H1 (cell line): ENCODE measurements at regions not wholly inside any gene's neighbourhood (a gene's known extent, or its start where the extent isn't known, plus 50 kb on each side); places are given as distances from the start of the nearest gene placed in this dataset.

Source experiments
- CTCF ChIA-PET: fragments of 300-600 bp; sonication (Branson Sonifier 250); formaldehyde crosslinking; loops from one replicate; lab custom pipeline; 2021; ENCODE audit not compliant: partially characterized antibody; lab: Charles Lee
- POLR2A ChIA-PET: fragments of 300-600 bp; sonication (Branson Sonifier 250); formaldehyde crosslinking; loops from one replicate; lab custom pipeline; 2021; ENCODE audit warnings: inconsistent platforms; ENCODE audit not compliant: partially characterized antibody; lab: Charles Lee
- DNase-seq, 2 experiments: peaks; one replicate each; pipeline versions ENCODE4 v3.0.0 to v3.0.0-alpha.2; 2010 to 2022; ENCODE audit warnings: low spot score in 2 of 2, low read depth in 1 of 2, mixed read lengths in 1 of 2
- FAIRE-seq: peaks from 2 replicates; lab custom pipeline; 2011; peaks lifted over from hg19 to GRCh38; lab: Jason Lieb, UNC
- H2AFZ ChIP-seq: 2 replicates; pipeline ENCODE4 v1.8.1; 2012; ENCODE audit warnings: low read length, inconsistent platforms
- H2AK5ac ChIP-seq: 2 replicates; pipeline ENCODE4 v1.6.1; 2013; ENCODE audit warnings: low read depth, low read length
- H2BK120ac ChIP-seq: replicated peaks from 2 replicates; pipeline ENCODE3; 2013; ENCODE audit warnings: low read depth, low read length, inconsistent platforms
- H2BK12ac ChIP-seq: 2 replicates; pipeline ENCODE4 v1.6.1; 2013; ENCODE audit warnings: low read depth, low read length
- H2BK15ac ChIP-seq: 2 replicates; pipeline ENCODE4 v1.6.1; 2013; ENCODE audit warnings: low read length
- H2BK20ac ChIP-seq: 2 replicates; pipeline ENCODE4 v1.6.1; 2013; ENCODE audit warnings: low read length
- H2BK5ac ChIP-seq: 2 replicates; pipeline ENCODE4 v1.6.1; 2013; ENCODE audit warnings: low read depth, low read length
- H3K14ac ChIP-seq: 2 replicates; pipeline ENCODE4 v1.6.1; 2013; ENCODE audit warnings: inconsistent platforms; ENCODE audit not compliant: insufficient read length
- H3K18ac ChIP-seq: 2 replicates; pipeline ENCODE4 v1.6.1; 2013; ENCODE audit warnings: low read length; ENCODE audit errors: extremely low read depth
- H3K23ac ChIP-seq: 2 replicates; pipeline ENCODE4 v1.6.1; 2013; ENCODE audit warnings: inconsistent platforms; ENCODE audit not compliant: insufficient read length
- H3K23me2 ChIP-seq: 2 replicates; pipeline ENCODE4 v1.6.1; 2013; ENCODE audit warnings: low read depth, low read length
- H3K27ac ChIP-seq: 2 replicates; pipeline ENCODE4 v1.6.1; 2011; ENCODE audit warnings: low read depth, low read length, inconsistent platforms
- H3K27me3 ChIP-seq, 4 experiments: replicated peaks in 1 of 4; 1 replicate in 1 of 4; 2 replicates in 3 of 4; pipeline versions ENCODE4 v1.6.1 to v1.8.1; 2011 to 2013; ENCODE audit warnings: low read length in 3 of 4, mild to moderate bottlenecking in 3 of 4, inconsistent platforms in 2 of 4, mixed read lengths in 2 of 4, moderate library complexity in 1 of 4; ENCODE audit not compliant: control insufficient read depth in 3 of 4, insufficient read depth in 3 of 4; ENCODE audit errors: extremely low read depth in 1 of 4
- H3K36me3 ChIP-seq, 4 experiments: 2 replicates each; pipeline versions ENCODE4 v1.6.1 to v1.8.1; 2011 to 2013; ENCODE audit warnings: mild to moderate bottlenecking in 4 of 4, low read length in 3 of 4, moderate library complexity in 2 of 4, control low read depth in 1 of 4, inconsistent platforms in 1 of 4; ENCODE audit not compliant: insufficient read depth in 4 of 4, control insufficient read depth in 2 of 4
- H3K4ac ChIP-seq: replicated peaks from 2 replicates; pipeline ENCODE3; 2013; ENCODE audit warnings: low read length, low read depth, mixed read lengths, inconsistent platforms; ENCODE audit not compliant: insufficient read length
- H3K4me1 ChIP-seq, 4 experiments: replicated peaks in 1 of 4; 1 replicate in 1 of 4; 2 replicates in 3 of 4; pipeline versions ENCODE4 v1.6.1 to v1.8.1; 2011 to 2013; ENCODE audit warnings: low read length in 3 of 4, inconsistent platforms in 2 of 4, mixed read lengths in 1 of 4; ENCODE audit not compliant: insufficient read depth in 4 of 4, control insufficient read depth in 3 of 4
- H3K4me2 ChIP-seq, 2 experiments: 2 replicates each; pipeline versions ENCODE4 v1.6.1 to v1.8.1; 2011 to 2013; ENCODE audit warnings: low read depth in 2 of 2, low read length in 2 of 2, control low read depth in 1 of 2, inconsistent platforms in 1 of 2, mild to moderate bottlenecking in 1 of 2; ENCODE audit not compliant: insufficient read depth in 1 of 2
- H3K4me3 ChIP-seq, 4 experiments: fragments of 200-600, 300-600 bp in 1 of 4; sonication (generic), shearing (Covaris generic), sonication (Bioruptor Twin) in 1 of 4; 2 replicates each; pipeline versions ENCODE4 v1.5.1 to v1.8.1; 2011 to 2016; ENCODE audit warnings: low read length in 4 of 4, low read depth in 3 of 4, control low read depth in 2 of 4, inconsistent platforms in 2 of 4, mild to moderate bottlenecking in 2 of 4, mixed read lengths in 1 of 4, moderate library complexity in 1 of 4; ENCODE audit not compliant: insufficient read depth in 2 of 4; ENCODE audit errors: extremely low read depth in 1 of 4
- H3K56ac ChIP-seq: replicated peaks from 2 replicates; pipeline ENCODE3; 2013; ENCODE audit warnings: low read depth, mild to moderate bottlenecking, mixed read lengths, low read length, inconsistent platforms; ENCODE audit not compliant: insufficient read length
- H3K79me1 ChIP-seq: 2 replicates; pipeline ENCODE4 v1.6.1; 2013; ENCODE audit warnings: low read depth, low read length, control low read depth
- H3K79me2 ChIP-seq, 2 experiments: 2 replicates each; pipeline versions ENCODE4 v1.6.1 to v1.8.1; 2012 to 2013; ENCODE audit warnings: low read length in 2 of 2, mild to moderate bottlenecking in 2 of 2, inconsistent platforms in 1 of 2; ENCODE audit not compliant: insufficient read depth in 2 of 2, control insufficient read depth in 1 of 2
- H3K9ac ChIP-seq, 4 experiments: replicated peaks in 1 of 4; 1 replicate in 1 of 4; 2 replicates in 3 of 4; pipeline versions ENCODE4 v1.6.1 to v1.8.1; 2011 to 2013; ENCODE audit warnings: low read depth in 3 of 4, low read length in 3 of 4, control low read depth in 2 of 4, mild to moderate bottlenecking in 2 of 4, moderate library complexity in 2 of 4, inconsistent platforms in 1 of 4; ENCODE audit errors: extremely low read depth in 1 of 4
- H3K9me3 ChIP-seq, 2 experiments: 2 replicates each; pipeline versions ENCODE4 v1.6.1 to v1.8.1; 2012 to 2013; ENCODE audit warnings: mild to moderate bottlenecking in 2 of 2, moderate library complexity in 2 of 2, control low read depth in 1 of 2, inconsistent platforms in 1 of 2, low read depth in 1 of 2, low read length in 1 of 2, mixed read lengths in 1 of 2; ENCODE audit not compliant: insufficient read depth in 2 of 2
- H4K20me1 ChIP-seq, 2 experiments: replicated peaks in 1 of 2; 2 replicates each; pipeline versions ENCODE3 to v1.8.1; 2011 to 2013; ENCODE audit warnings: inconsistent platforms in 2 of 2, low read length in 2 of 2, mild to moderate bottlenecking in 1 of 2; ENCODE audit not compliant: insufficient read depth in 2 of 2, control insufficient read depth in 1 of 2
- H4K5ac ChIP-seq: 2 replicates; pipeline ENCODE4 v1.6.1; 2013; ENCODE audit warnings: low read length, low read depth, mixed read lengths, inconsistent platforms; ENCODE audit not compliant: insufficient read length
- H4K8ac ChIP-seq: 2 replicates; pipeline ENCODE4 v1.8.0; 2013; ENCODE audit warnings: mild to moderate bottlenecking, moderate library complexity, low read length, inconsistent platforms; ENCODE audit not compliant: insufficient read depth; ENCODE audit errors: extremely low read depth
- H4K91ac ChIP-seq: replicated peaks from 2 replicates; pipeline ENCODE3; 2013; ENCODE audit warnings: low read length, mixed read lengths, inconsistent platforms; ENCODE audit not compliant: insufficient read length
- ASH2L ChIP-seq: fragments of 200-600, 300-600 bp; sonication (generic); IDR thresholded peaks from one replicate; pipeline ENCODE4 v1.7.1; 2017; ENCODE audit warnings: low read length
- KDM4A ChIP-seq: IDR thresholded peaks from one replicate; pipeline ENCODE4 v1.7.1; 2012; ENCODE audit warnings: low read depth, mild to moderate bottlenecking, moderate library complexity, low read length, inconsistent platforms; ENCODE audit not compliant: severe bottlenecking
- SUZ12 ChIP-seq: fragments of 200-600 bp; sonication (generic); IDR thresholded peaks from 2 replicates; pipeline ENCODE4 v1.6.1; 2012; ENCODE audit warnings: mild to moderate bottlenecking, inconsistent platforms, low read length, moderate library complexity, mixed read lengths
- WGBS, 2 experiments: shearing (Covaris generic) in 1 of 2; methylation state at CpG; one replicate each; pipeline versions ENCODE4 v1.1.6 to v1.1.7; 2013 to 2015; ENCODE audit warnings: low lambda C conversion rate in 2 of 2, mixed read lengths in 2 of 2, inconsistent platforms in 1 of 2, low coverage in 1 of 2, missing lambda C conversion rate in 1 of 2; ENCODE audit not compliant: insufficient replicate concordance in 2 of 2, insufficient coverage in 1 of 2, insufficient read length in 1 of 2; ENCODE audit errors: extremely low coverage in 1 of 2, missing lambda C conversion rate in 1 of 2; 5-methylcytosine and 5-hydroxymethylcytosine counted together

DNA sequence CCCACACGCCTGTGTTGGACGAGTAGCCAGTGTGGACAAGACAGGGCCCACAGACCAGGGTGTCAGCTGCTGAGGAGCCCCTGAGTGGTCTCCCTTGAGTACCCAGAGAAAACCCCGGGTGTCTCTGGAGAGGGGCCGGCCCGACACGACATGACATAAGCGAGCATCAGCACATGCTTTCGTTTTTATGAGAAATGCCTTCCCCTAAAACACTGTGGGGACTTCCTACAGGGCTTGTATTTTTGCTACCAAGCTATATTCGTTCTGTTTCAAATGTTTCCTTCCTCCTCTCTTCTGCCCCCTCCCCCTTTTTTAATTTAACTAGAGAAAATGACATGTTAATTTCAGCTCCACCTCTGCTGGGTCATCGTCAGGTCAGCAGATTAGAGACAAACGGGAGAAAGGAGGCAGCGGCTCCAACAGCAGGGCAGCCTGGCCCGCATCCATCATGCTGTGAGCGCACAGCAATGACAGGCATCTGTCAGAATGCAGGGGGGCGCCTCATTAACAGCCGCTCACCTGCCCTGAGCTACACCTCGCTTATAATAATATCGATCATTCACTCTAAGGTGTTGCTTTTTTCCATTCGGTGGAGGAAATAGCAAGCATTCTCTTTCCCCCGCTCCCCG lies 286.2 kb downstream of the ZNF516 start:
- no peak overlapping the region for H2AK5ac ChIP-seq
- H4K91ac ChIP-seq = no peak overlapping the region
- H4K5ac ChIP-seq = no peak overlapping the region
- no peak overlapping the region for H2BK12ac ChIP-seq
- no peak overlapping the region for H3K18ac ChIP-seq
- H3K4ac ChIP-seq = no peak overlapping the region
- WGBS, 2 experiments = 80% methylated on average over 18 of the region's 21 CpGs; no CpG with 5 or more reads in 1 of the 2 experiments
- H3K4me3 ChIP-seq = no peak overlapping the region
- H2BK5ac ChIP-seq = no peak overlapping the region
- H2BK20ac ChIP-seq = no peak overlapping the region
- ChIA-PET POLR2A (no interaction called here), CTCF (interaction anchor here (0.7 to 1.8 kb wide), 3 partner anchors 44 to 83 kb away, joined by 3 to 4 read pairs (median 3); no protein-coding TSS in a partner anchor)
- no peaks in the 10 kb centered on the region for H3K79me2 ChIP-seq
- no peaks in the 10 kb centered on the region for H3K27me3 ChIP-seq
- no peaks in the 10 kb centered on the region for H3K9me3 ChIP-seq
- H3K4me2 ChIP-seq = no peak overlapping the region
- no peak overlapping the region for H2BK120ac ChIP-seq
- no peak overlapping the region for H3K27ac ChIP-seq
- H3K9ac ChIP-seq = no peak overlapping the region
- FAIRE-seq (no peak), DNase-seq (no peak)
- TF ChIP-seq SUZ12 = no peak
- no peak for TF ChIP-seq KDM4A
- TF ChIP-seq ASH2L = no peak
- no peaks in the 10 kb centered on the region for H3K23me2 ChIP-seq
- H2BK15ac ChIP-seq = no peak overlapping the region
- no peak overlapping the region for H3K23ac ChIP-seq
- H4K20me1 ChIP-seq = no peaks in the 10 kb centered on the region
- H4K8ac ChIP-seq = no peak overlapping the region
- H3K36me3 ChIP-seq = no peaks in the 10 kb centered on the region
- no peak overlapping the region for H2AFZ ChIP-seq
- H3K56ac ChIP-seq = no peak overlapping the region
- no peaks in the 10 kb centered on the region; a peak in 1 of 7 replicates for H3K4me1 ChIP-seq
- H3K14ac ChIP-seq = no peak overlapping the region
- H3K79me1 ChIP-seq = no peaks in the 10 kb centered on the region
